HuH-7 (cell line): ENCODE measurements at regions not wholly inside any gene's neighbourhood (a gene's known extent, or its start where the extent isn't known, plus 50 kb on each side); places are given as distances from the start of the nearest gene placed in this dataset.

Source experiments
- DNase-seq: peaks from one replicate; pipeline ENCODE4 v3.0.0; 2011; ENCODE audit warnings: low spot score

DNA sequence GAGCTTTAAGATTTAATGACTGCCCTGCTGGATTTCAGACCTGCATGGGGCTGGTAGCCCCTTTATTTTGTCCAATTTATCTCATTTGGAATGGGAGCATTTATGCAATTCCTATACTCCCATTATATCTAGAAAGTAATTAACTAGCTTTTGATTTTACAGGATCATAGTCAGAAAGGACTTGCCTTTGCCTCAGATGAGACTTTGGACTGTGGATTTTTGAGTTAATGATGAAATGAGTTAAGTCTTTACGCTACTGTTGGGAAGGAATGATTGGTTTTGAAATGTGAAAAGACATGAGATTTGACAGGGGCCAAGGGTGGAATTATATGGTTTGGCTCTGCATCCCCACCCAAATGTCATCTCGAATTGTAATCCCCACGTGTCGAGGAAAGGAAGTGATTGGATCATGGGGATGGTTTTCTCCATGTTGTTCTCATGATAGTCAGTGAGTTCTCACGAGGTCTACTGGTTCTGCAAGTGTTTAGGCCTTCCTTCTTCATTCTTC is 213.1 kb upstream of the DCN start:
- no peak for DNase-seq

GRCh38 chr12:91394903-91395302 is 212.3 kb upstream of the DCN start:
- no peak for DNase-seq

GRCh38 chr12:91388573-91388972 is 206.0 kb upstream of the DCN start:
- no peak for DNase-seq

- no peak for DNase-seq
Observed at GRCh38 chr12:91387461-91388134, 205.0 kb upstream of the DCN start.

GRCh38 chr12:91384806-91385205 is 202.2 kb upstream of the DCN start:
- no peak for DNase-seq

DNA sequence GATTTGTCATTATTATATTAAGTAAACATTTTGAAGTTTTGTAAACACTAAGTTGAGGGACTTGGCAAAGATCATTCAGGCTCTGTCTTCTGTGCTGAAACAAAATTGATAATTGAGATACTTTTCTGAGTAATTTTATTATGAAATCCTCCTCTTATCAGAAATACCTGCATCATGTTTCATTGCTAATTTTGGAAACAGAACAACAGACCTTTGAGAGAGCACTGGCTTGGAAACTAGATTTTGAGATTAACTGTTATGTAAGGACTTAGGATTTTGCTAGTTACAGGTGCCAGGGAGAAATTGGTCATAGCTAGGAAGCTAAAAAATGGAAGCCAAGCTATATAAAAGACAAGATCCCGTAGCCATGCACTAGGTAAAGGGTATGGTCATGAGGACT is 201.7 kb upstream of the DCN start:
- DNase-seq: no peak

GRCh38 chr12:91383099-91383498 is 200.5 kb upstream of the DCN start:
- no peak for DNase-seq

DNA sequence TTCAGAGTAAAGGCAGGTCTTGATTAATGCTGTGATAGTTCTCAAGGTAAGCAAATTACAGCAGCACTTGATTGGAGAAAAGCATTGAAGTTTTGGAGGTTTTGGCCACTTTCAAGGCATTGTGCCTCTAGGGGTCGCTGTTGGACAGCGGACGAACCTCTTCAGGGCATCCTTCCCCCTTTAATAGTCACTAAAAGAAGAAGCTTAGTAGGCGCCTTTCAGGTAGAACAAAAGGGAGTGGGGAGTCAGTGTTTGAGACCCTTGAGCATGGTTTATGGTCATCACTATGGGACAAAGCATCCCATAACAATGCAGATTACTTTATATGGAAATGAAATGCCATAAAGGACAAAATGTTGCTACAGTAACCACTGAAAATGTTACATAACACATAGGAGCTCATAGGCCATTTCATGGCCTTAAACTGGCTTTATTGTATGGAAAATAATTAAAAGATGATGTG is 199.5 kb upstream of the DCN start:
- DNase-seq: peak; percentile 11

GRCh38 chr12:91381309-91381804 is 198.7 kb upstream of the DCN start:
- no peak for DNase-seq

DNA sequence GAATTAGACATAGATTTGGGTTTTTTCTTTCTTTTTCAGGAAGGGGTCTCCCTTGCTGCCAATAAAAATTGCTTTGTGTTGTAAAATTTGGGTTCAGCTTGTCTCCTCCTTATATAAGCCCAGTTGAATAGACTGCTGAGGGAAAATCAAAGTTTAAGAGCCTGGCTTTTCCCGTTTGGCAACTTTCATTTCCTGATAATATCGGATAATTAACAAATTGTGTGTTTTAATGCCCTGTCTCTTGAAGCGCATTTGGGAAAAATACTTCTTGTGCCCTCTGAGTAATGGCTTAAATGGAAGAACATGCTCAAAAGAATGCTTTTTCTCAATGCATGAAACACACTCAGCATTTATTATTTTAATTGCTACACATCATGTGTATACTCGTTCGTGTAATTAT is 198.0 kb upstream of the DCN start:
- no peak for DNase-seq

GRCh38 chr12:91379051-91379775 is 196.6 kb upstream of the DCN start:
- no peak for DNase-seq

- no peak for DNase-seq
Observed at GRCh38 chr12:91377436-91377835, 194.8 kb upstream of the DCN start.

GRCh38 chr12:91373086-91373485 is 190.5 kb upstream of the DCN start:
- no peak for DNase-seq

GRCh38 chr12:91370086-91370868 is 187.7 kb upstream of the DCN start:
- no peak for DNase-seq

GRCh38 chr12:91368613-91369012 is 186.0 kb upstream of the DCN start:
- DNase-seq: no peak

GRCh38 chr12:91367234-91367849 is 184.7 kb upstream of the DCN start:
- no peak for DNase-seq

GRCh38 chr12:91364471-91365184 is 182.0 kb upstream of the DCN start:
- no peak for DNase-seq

DNA sequence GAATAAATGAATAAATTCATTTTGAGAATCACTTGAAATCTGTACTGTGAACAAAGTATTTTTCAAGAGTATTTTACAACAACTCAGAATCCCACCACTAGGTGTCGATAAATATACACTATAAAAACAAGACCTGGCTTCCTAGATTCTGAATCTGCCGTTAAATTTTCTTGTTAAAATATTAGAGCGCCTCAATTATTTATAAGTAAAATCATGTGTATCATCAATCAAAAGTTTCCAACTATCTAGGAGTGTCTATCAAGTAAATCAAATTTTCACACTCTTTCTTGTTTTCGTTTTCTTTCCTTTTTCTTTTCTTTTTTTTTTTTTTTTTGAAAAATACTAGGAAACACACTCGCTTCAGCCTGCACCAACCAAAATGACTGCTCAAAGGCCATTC is 179.2 kb upstream of the DCN start:
- DNase-seq: no peak

DNA sequence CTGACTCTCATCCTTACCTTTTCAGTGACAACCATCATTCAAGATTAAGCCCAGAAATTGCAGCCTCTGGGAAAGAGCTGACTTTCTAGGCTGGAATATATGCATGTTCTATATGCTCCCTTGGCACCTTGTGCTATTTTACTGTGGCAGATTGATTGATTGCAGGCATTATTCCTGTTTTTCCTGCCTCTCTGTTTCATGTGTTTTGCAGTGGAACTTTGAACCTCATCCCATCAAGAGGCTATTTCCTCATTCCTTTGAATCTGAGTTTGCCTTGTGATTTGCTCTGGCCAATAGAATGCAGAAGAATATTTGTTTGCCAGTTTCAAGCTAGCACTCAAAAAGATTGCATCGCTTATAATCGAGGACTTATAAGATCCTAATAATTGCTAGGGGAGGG is 174.8 kb upstream of the DCN start:
- peak; percentile 4 for DNase-seq

DNA sequence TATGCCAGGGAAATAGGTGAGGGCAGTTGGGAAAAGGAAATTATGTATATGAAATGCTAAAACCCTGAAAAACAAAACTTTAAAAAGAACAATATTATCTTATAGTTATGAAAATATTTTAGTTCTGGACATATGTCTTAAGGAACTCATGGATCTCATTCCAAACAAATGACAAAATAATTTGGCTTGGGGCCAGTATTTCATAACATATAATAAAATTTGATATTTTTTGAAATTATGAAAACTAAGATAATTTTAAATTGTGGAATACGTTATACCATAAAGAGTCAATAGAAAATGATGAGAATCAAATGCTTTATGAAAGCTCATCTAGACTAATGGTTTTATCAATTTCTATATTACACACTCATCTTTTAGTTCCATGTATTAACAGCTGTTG is 173.8 kb upstream of the DCN start:
- no peak for DNase-seq
